ENCODE measurements at regions not wholly inside any gene's neighbourhood (a gene's known extent, or its start where the extent isn't known, plus 50 kb on each side); places are given as distances from the start of the nearest gene placed in this dataset.

- no peak for TF ChIP-seq EZH2 (IDR thresholded peaks at IDR 0.05; ENCODE audit: borderline replicate concordance, low read length)
- TF ChIP-seq CTCF (conservative IDR thresholded peaks at IDR 0.05 in 1 of 2, IDR thresholded peaks at IDR 0.05 in 1 of 2; ENCODE audit: extremely low read depth in 1 of 2, insufficient read depth in 1 of 2, low read depth in 1 of 2, low read length in 2 of 2), result no peak
Measured at GRCh38 chr11:82076126-82076525, 657.5 kb downstream of the FAM181B start.

Measured in mammary epithelial cell (primary cell).